ENCODE measurements at regions not wholly inside any gene's neighbourhood (a gene's known extent, or its start where the extent isn't known, plus 50 kb on each side); places are given as distances from the start of the nearest gene placed in this dataset.

GRCh38 chr16:51071326-51071725, 79.7 kb downstream of the SALL1 start:
- Histone ChIP-seq H3K27ac (ENCODE audit: low read length) (no peak overlapping the region), H3K9ac (ENCODE audit: low read depth, low read length) (no peak overlapping the region), H3K36me3 (ENCODE audit: insufficient read depth, low read length) (no peaks in the 10 kb centered on the region), H4K20me1 (ENCODE audit: insufficient read depth, low read length) (no peaks in the 10 kb centered on the region), H3K4me1 (ENCODE audit: insufficient read depth, low read length) (no peaks in the 10 kb centered on the region), H3K27me3 (ENCODE audit: insufficient read depth, low read length, poor library complexity) (no peaks in the 10 kb centered on the region), H2AFZ (ENCODE audit: low read depth, low read length) (no peak overlapping the region), H3K4me2 (ENCODE audit: insufficient read depth, low read length) (no peak overlapping the region), H3K4me3 (ENCODE audit: low read depth in 1 of 2, low read length in 2 of 2) (no peak overlapping the region), H3K79me2 (ENCODE audit: insufficient read depth, low read length) (no peaks in the 10 kb centered on the region), H3K9me3 (ENCODE audit: insufficient read depth, low read length, severe bottlenecking) (no peaks in the 10 kb centered on the region)
- ATAC-seq (ENCODE audit: insufficient read depth, low read depth) (no peak), DNase-seq (no peak)
- TF ChIP-seq EZH2 (IDR thresholded peaks at IDR 0.05; ENCODE audit: borderline replicate concordance, low read depth, low read length, severe bottlenecking): no peak
- TF ChIP-seq CTCF (IDR thresholded peaks at IDR 0.05; ENCODE audit: borderline replicate concordance, extremely low read depth, low read length, poor library complexity, severe bottlenecking): no peak

- Histone ChIP-seq H3K36me3 (ENCODE audit: insufficient read depth, low read length) (no peaks in the 10 kb centered on the region), H3K4me3 (ENCODE audit: low read depth in 1 of 2, low read length in 2 of 2) (no peak overlapping the region), H3K4me2 (ENCODE audit: insufficient read depth, low read length) (no peak overlapping the region), H3K9me3 (ENCODE audit: insufficient read depth, low read length, severe bottlenecking) (no peaks in the 10 kb centered on the region), H3K79me2 (ENCODE audit: insufficient read depth, low read length) (no peaks in the 10 kb centered on the region), H3K9ac (ENCODE audit: low read depth, low read length) (no peak overlapping the region), H3K27me3 (ENCODE audit: insufficient read depth, low read length, poor library complexity) (no peaks in the 10 kb centered on the region), H4K20me1 (ENCODE audit: insufficient read depth, low read length) (no peaks in the 10 kb centered on the region), H3K27ac (ENCODE audit: low read length) (no peak overlapping the region), H3K4me1 (ENCODE audit: insufficient read depth, low read length) (no peaks in the 10 kb centered on the region), H2AFZ (ENCODE audit: low read depth, low read length) (no peak overlapping the region)
- ATAC-seq (ENCODE audit: insufficient read depth, low read depth): no peak
- DNase-seq: no peak
- TF ChIP-seq EZH2 (IDR thresholded peaks at IDR 0.05; ENCODE audit: borderline replicate concordance, low read depth, low read length, severe bottlenecking) (no peak), CTCF (IDR thresholded peaks at IDR 0.05; ENCODE audit: borderline replicate concordance, extremely low read depth, low read length, poor library complexity, severe bottlenecking) (no peak)
Observed at GRCh38 chr16:51067352-51067751, 83.7 kb downstream of the SALL1 start.

- H3K4me2 ChIP-seq (ENCODE audit: insufficient read depth, low read length): no peak overlapping the region
- no peaks in the 10 kb centered on the region for H4K20me1 ChIP-seq (ENCODE audit: insufficient read depth, low read length)
- no peaks in the 10 kb centered on the region for H3K36me3 ChIP-seq (ENCODE audit: insufficient read depth, low read length)
- no peak overlapping the region for H3K4me3 ChIP-seq (ENCODE audit: low read depth in 1 of 2, low read length in 2 of 2)
- no peak for ATAC-seq (ENCODE audit: insufficient read depth, low read depth)
- H3K27ac ChIP-seq (ENCODE audit: low read length): no peak overlapping the region
- DNase-seq: no peak
- no peaks in the 10 kb centered on the region for H3K4me1 ChIP-seq (ENCODE audit: insufficient read depth, low read length)
- H2AFZ ChIP-seq (ENCODE audit: low read depth, low read length): no peak overlapping the region
- H3K79me2 ChIP-seq (ENCODE audit: insufficient read depth, low read length): no peaks in the 10 kb centered on the region
- peaks cover 3% of the 10 kb centered on the region for H3K27me3 ChIP-seq (ENCODE audit: insufficient read depth, low read length, poor library complexity)
- no peak for TF ChIP-seq EZH2 (IDR thresholded peaks at IDR 0.05; ENCODE audit: borderline replicate concordance, low read depth, low read length, severe bottlenecking)
- TF ChIP-seq CTCF (IDR thresholded peaks at IDR 0.05; ENCODE audit: borderline replicate concordance, extremely low read depth, low read length, poor library complexity, severe bottlenecking): no peak
- no peak overlapping the region for H3K9ac ChIP-seq (ENCODE audit: low read depth, low read length)
- H3K9me3 ChIP-seq (ENCODE audit: insufficient read depth, low read length, severe bottlenecking): no peaks in the 10 kb centered on the region
Observed at GRCh38 chr16:51062039-51062438, 89.0 kb downstream of the SALL1 start.

GRCh38 chr16:51061328-51061727, 89.7 kb downstream of the SALL1 start:
- Histone ChIP-seq H4K20me1 (ENCODE audit: insufficient read depth, low read length) (no peaks in the 10 kb centered on the region), H3K4me3 (ENCODE audit: low read depth in 1 of 2, low read length in 2 of 2) (no peak overlapping the region), H3K36me3 (ENCODE audit: insufficient read depth, low read length) (no peaks in the 10 kb centered on the region), H3K79me2 (ENCODE audit: insufficient read depth, low read length) (no peaks in the 10 kb centered on the region), H3K4me1 (ENCODE audit: insufficient read depth, low read length) (no peaks in the 10 kb centered on the region), H3K27ac (ENCODE audit: low read length) (no peak overlapping the region), H3K4me2 (ENCODE audit: insufficient read depth, low read length) (no peak overlapping the region), H3K9ac (ENCODE audit: low read depth, low read length) (no peak overlapping the region), H2AFZ (ENCODE audit: low read depth, low read length) (no peak overlapping the region), H3K27me3 (ENCODE audit: insufficient read depth, low read length, poor library complexity) (peaks cover 3% of the 10 kb centered on the region), H3K9me3 (ENCODE audit: insufficient read depth, low read length, severe bottlenecking) (no peaks in the 10 kb centered on the region)
- DNase-seq (no peak), ATAC-seq (ENCODE audit: insufficient read depth, low read depth) (no peak)
- no peak for TF ChIP-seq CTCF (IDR thresholded peaks at IDR 0.05; ENCODE audit: borderline replicate concordance, extremely low read depth, low read length, poor library complexity, severe bottlenecking)
- no peak for TF ChIP-seq EZH2 (IDR thresholded peaks at IDR 0.05; ENCODE audit: borderline replicate concordance, low read depth, low read length, severe bottlenecking)

Measured in DND-41 (cell line).